CD4-positive, CD25-positive, alpha-beta regulatory T cell (primary cell): ENCODE measurements at regions not wholly inside any gene's neighbourhood (a gene's known extent, or its start where the extent isn't known, plus 50 kb on each side); places are given as distances from the start of the nearest gene placed in this dataset.

Experiments
- ATAC-seq, 2 donors: fragments of 150-1000 bp; cut with Tn5 transposase; one replicate each; pipeline ENCODE4 v1.10.0; 2021; ENCODE audit warnings: low read depth in 2 of 2, moderate number of reproducible peaks in 2 of 2, moderate library complexity in 1 of 2
- DNase-seq, 3 donors: peaks; one replicate each; pipeline versions ENCODE4 v3.0.0 to v3.0.0-alpha.2; 2012 to 2022; ENCODE audit warnings: mixed read lengths in 1 of 3
- H3K27ac ChIP-seq: one replicate; pipeline ENCODE4 v1.7.0; 2013; ENCODE audit warnings: mild to moderate bottlenecking, low read length; ENCODE audit not compliant: insufficient read depth, poor library complexity, severe bottlenecking
- H3K27me3 ChIP-seq: one replicate; pipeline ENCODE4 v1.7.0; 2013; ENCODE audit warnings: low read length; ENCODE audit not compliant: control insufficient read depth, insufficient read depth
- H3K36me3 ChIP-seq: one replicate; pipeline ENCODE4 v1.7.0; 2013; ENCODE audit warnings: mild to moderate bottlenecking, low read length, moderate library complexity; ENCODE audit not compliant: control insufficient read depth, insufficient read depth
- H3K4me1 ChIP-seq: 2 replicates; pipeline ENCODE4 v1.7.0; 2013; ENCODE audit warnings: mild to moderate bottlenecking, low read length; ENCODE audit not compliant: insufficient read depth, control insufficient read depth, poor library complexity, severe bottlenecking
- H3K4me3 ChIP-seq: one replicate; pipeline ENCODE4 v1.7.0; 2013; ENCODE audit warnings: low read depth, mild to moderate bottlenecking, low read length, moderate library complexity
- H3K9me3 ChIP-seq, 2 experiments: 1 replicate in 1 of 2; 2 replicates in 1 of 2; pipeline ENCODE4 v1.7.0; 2013; ENCODE audit warnings: low read length in 2 of 2, mild to moderate bottlenecking in 1 of 2, moderate library complexity in 1 of 2; ENCODE audit not compliant: control insufficient read depth in 2 of 2
- H3K27ac Mint-ChIP-seq, 3 donors: one replicate each; pipeline ENCODE4 v1.8.0; 2020 to 2022; ENCODE audit warnings: mild to moderate bottlenecking in 3 of 3, mixed read lengths in 3 of 3, moderate library complexity in 2 of 3
- H3K27me3 Mint-ChIP-seq: one replicate; pipeline ENCODE4 v1.8.0; 2022; ENCODE audit warnings: mild to moderate bottlenecking, mixed read lengths
- H3K36me3 Mint-ChIP-seq: one replicate; pipeline ENCODE4 v1.8.0; 2020; ENCODE audit warnings: mixed read lengths
- H3K4me1 Mint-ChIP-seq, 4 donors: one replicate each; pipeline ENCODE4 v1.8.0; 2020 to 2022; ENCODE audit warnings: mixed read lengths in 4 of 4, mild to moderate bottlenecking in 1 of 4
- H3K4me3 Mint-ChIP-seq, 4 donors: one replicate each; pipeline ENCODE4 v1.8.0; 2020 to 2022; ENCODE audit warnings: mild to moderate bottlenecking in 4 of 4, mixed read lengths in 4 of 4, moderate library complexity in 3 of 4
- H3K9me3 Mint-ChIP-seq, 7 donors: one replicate each; pipeline ENCODE4 v1.8.0; 2020 to 2022; ENCODE audit warnings: mixed read lengths in 7 of 7, mild to moderate bottlenecking in 3 of 7, moderate library complexity in 2 of 7

- Histone ChIP-seq H3K27me3 (peaks cover 5% of the 10 kb centered on the region), H3K4me3 (no peak overlapping the region), H3K27ac (no peak overlapping the region), H3K9me3 (no peaks in the 10 kb centered on the region), H3K4me1 (no peaks in the 10 kb centered on the region), H3K36me3 (no peaks in the 10 kb centered on the region)
- H3K9me3 Mint-ChIP-seq, result no peaks in the 10 kb centered on the region
- DNase-seq (no peak), ATAC-seq (no peak)
- H3K36me3 Mint-ChIP-seq, result no peaks in the 10 kb centered on the region
- peaks cover 16% of the 10 kb centered on the region for H3K27me3 Mint-ChIP-seq
- no peak overlapping the region for H3K27ac Mint-ChIP-seq
- H3K4me1 Mint-ChIP-seq, result no peaks in the 10 kb centered on the region
- no peak overlapping the region for H3K4me3 Mint-ChIP-seq
Observed at GRCh38 chr11:11752679-11753078, 89.1 kb upstream of the USP47 start.

GRCh38 chr11:11750017-11750878 lies 91.5 kb upstream of the USP47 start:
- H3K27ac ChIP-seq, result no peak overlapping the region
- H3K4me1 ChIP-seq, result no peaks in the 10 kb centered on the region
- Mint-ChIP-seq H3K9me3 (peaks cover 0 to under 1% (median 0%) of the 10 kb centered on the region in 7 donors), H3K27ac (no peak overlapping the region), H3K4me3 (no peak overlapping the region), H3K36me3 (no peaks in the 10 kb centered on the region), H3K4me1 (no peaks in the 10 kb centered on the region), H3K27me3 (peaks cover 19% of the 10 kb centered on the region)
- ATAC-seq, result no peak
- DNase-seq, result no peak
- no peaks in the 10 kb centered on the region for H3K36me3 ChIP-seq
- no peak overlapping the region for H3K4me3 ChIP-seq
- peaks cover 5% of the 10 kb centered on the region for H3K27me3 ChIP-seq
- H3K9me3 ChIP-seq, result no peaks in the 10 kb centered on the region

- Histone ChIP-seq H3K9me3 (no peaks in the 10 kb centered on the region), H3K4me1 (no peaks in the 10 kb centered on the region), H3K36me3 (no peaks in the 10 kb centered on the region), H3K4me3 (no peak overlapping the region), H3K27me3 (peaks cover under 1% of the 10 kb centered on the region), H3K27ac (no peak overlapping the region)
- H3K4me3 Mint-ChIP-seq, result no peak overlapping the region
- DNase-seq (no peak), ATAC-seq (no peak)
- no peaks in the 10 kb centered on the region for H3K36me3 Mint-ChIP-seq
- H3K27ac Mint-ChIP-seq, result no peak overlapping the region
- H3K4me1 Mint-ChIP-seq, result no peaks in the 10 kb centered on the region
- peaks cover 0 to 2% (median 0%) of the 10 kb centered on the region in 7 donors for H3K9me3 Mint-ChIP-seq
- peaks cover 22% of the 10 kb centered on the region for H3K27me3 Mint-ChIP-seq
Observed at GRCh38 chr11:11748706-11749365, 92.9 kb upstream of the USP47 start.

GRCh38 chr11:11747570-11747969 lies 94.2 kb upstream of the USP47 start:
- Mint-ChIP-seq H3K36me3 (no peaks in the 10 kb centered on the region), H3K27me3 (peaks cover 22% of the 10 kb centered on the region), H3K27ac (peak overlapping the region in 1 of 3 donors; percentile 12), H3K4me3 (no peak overlapping the region), H3K4me1 (no peaks in the 10 kb centered on the region), H3K9me3 (peaks cover 0 to 2% (median 0%) of the 10 kb centered on the region in 7 donors)
- Histone ChIP-seq H3K27me3 (no peaks in the 10 kb centered on the region), H3K36me3 (no peaks in the 10 kb centered on the region), H3K27ac (no peak overlapping the region), H3K9me3 (no peaks in the 10 kb centered on the region), H3K4me3 (no peak overlapping the region), H3K4me1 (no peaks in the 10 kb centered on the region)
- ATAC-seq (no peak), DNase-seq (no peak)

GRCh38 chr11:11746449-11746848 lies 95.3 kb upstream of the USP47 start:
- ATAC-seq (no peak), DNase-seq (no peak)
- no peaks in the 10 kb centered on the region for H3K4me1 ChIP-seq
- peaks cover 0 to 2% (median 0%) of the 10 kb centered on the region in 7 donors for H3K9me3 Mint-ChIP-seq
- H3K27ac ChIP-seq, result no peak overlapping the region
- no peaks in the 10 kb centered on the region for H3K27me3 ChIP-seq
- H3K4me3 ChIP-seq, result no peak overlapping the region
- no peak overlapping the region for H3K4me3 Mint-ChIP-seq
- H3K9me3 ChIP-seq, result no peaks in the 10 kb centered on the region
- no peak overlapping the region for H3K27ac Mint-ChIP-seq
- H3K4me1 Mint-ChIP-seq, result no peaks in the 10 kb centered on the region
- no peaks in the 10 kb centered on the region for H3K36me3 ChIP-seq
- H3K27me3 Mint-ChIP-seq, result peaks cover 22% of the 10 kb centered on the region
- no peaks in the 10 kb centered on the region for H3K36me3 Mint-ChIP-seq

GRCh38 chr11:11743216-11743615 lies 98.6 kb upstream of the USP47 start:
- Mint-ChIP-seq H3K4me3 (no peak overlapping the region), H3K27me3 (peaks cover 20% of the 10 kb centered on the region), H3K27ac (no peak overlapping the region), H3K36me3 (no peaks in the 10 kb centered on the region), H3K9me3 (peaks cover 0 to 2% (median 0%) of the 10 kb centered on the region in 7 donors), H3K4me1 (no peaks in the 10 kb centered on the region)
- Histone ChIP-seq H3K27me3 (peaks cover 2% of the 10 kb centered on the region), H3K4me1 (no peaks in the 10 kb centered on the region), H3K36me3 (no peaks in the 10 kb centered on the region), H3K9me3 (no peaks in the 10 kb centered on the region), H3K4me3 (no peak overlapping the region), H3K27ac (no peak overlapping the region)
- ATAC-seq (no peak), DNase-seq (no peak)

- Mint-ChIP-seq H3K4me3 (no peak overlapping the region), H3K9me3 (peaks cover 0 to 2% (median 0%) of the 10 kb centered on the region in 7 donors), H3K27me3 (peaks cover 20% of the 10 kb centered on the region), H3K27ac (no peak overlapping the region), H3K4me1 (no peaks in the 10 kb centered on the region), H3K36me3 (no peaks in the 10 kb centered on the region)
- Histone ChIP-seq H3K4me3 (no peak overlapping the region), H3K9me3 (no peaks in the 10 kb centered on the region), H3K36me3 (no peaks in the 10 kb centered on the region), H3K4me1 (no peaks in the 10 kb centered on the region), H3K27ac (no peak overlapping the region), H3K27me3 (peaks cover 3% of the 10 kb centered on the region)
- ATAC-seq, result no peak
- no peak for DNase-seq
Observed at GRCh38 chr11:11742486-11742885, 99.3 kb upstream of the USP47 start.
